ENCODE measurements at regions not wholly inside any gene's neighbourhood (a gene's known extent, or its start where the extent isn't known, plus 50 kb on each side); places are given as distances from the start of the nearest gene placed in this dataset.

DNA sequence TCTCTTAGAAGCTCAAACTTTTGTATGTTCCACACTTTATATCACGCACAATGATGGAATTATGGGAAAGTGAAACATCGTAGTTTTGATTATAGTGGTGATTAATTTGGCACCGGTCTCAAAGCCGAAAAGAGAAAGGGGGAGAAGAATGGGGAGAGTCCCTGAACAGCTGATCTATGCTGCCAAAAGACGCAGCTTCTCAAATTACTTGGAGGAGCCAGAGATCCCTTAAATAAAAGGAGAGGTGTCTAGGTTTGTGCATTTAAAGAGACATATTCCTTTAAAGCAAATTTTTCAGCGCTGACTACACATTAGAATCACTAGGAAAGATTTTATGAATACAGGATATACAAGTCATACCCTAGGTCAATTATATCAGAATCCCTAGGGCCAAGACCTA is 599.6 kb upstream of the ADAMTS5 start:
- WGBS (ENCODE audit: insufficient coverage): 100% methylated on average over 1 of the region's 6 CpGs
- Histone ChIP-seq H3K4me1 (ENCODE audit: control insufficient read depth in 1 of 2, insufficient read depth in 2 of 2, low read length in 2 of 2) (no peaks in the 10 kb centered on the region), H3K4me3 (replicated peaks in 1 of 3; ENCODE audit: low read depth in 2 of 3, low read length in 3 of 3) (no peak overlapping the region), H3K9ac (ENCODE audit: insufficient read depth, low read length, poor library complexity, severe bottlenecking) (no peak overlapping the region), H3K27me3 (ENCODE audit: control insufficient read depth in 2 of 2, insufficient read depth in 2 of 2, low read length in 2 of 2) (no peaks in the 10 kb centered on the region), H3K36me3 (replicated peaks in 1 of 2; ENCODE audit: control insufficient read depth in 1 of 2, insufficient read depth in 2 of 2, low read length in 2 of 2) (no peaks in the 10 kb centered on the region), H3K9me3 (replicated peaks in 1 of 2; ENCODE audit: control insufficient read depth in 1 of 2, insufficient read depth in 1 of 2, low read length in 2 of 2) (no peaks in the 10 kb centered on the region), H3K27ac (ENCODE audit: low read depth in 1 of 2, low read length in 2 of 2) (no peak overlapping the region), H4K20me1 (ENCODE audit: insufficient read depth, low read length) (no peaks in the 10 kb centered on the region), H3K4me2 (replicated peaks; ENCODE audit: extremely low read depth, low read length, poor library complexity, severe bottlenecking) (no peak overlapping the region), H2AFZ (ENCODE audit: insufficient read depth, low read depth, low read length, poor library complexity, severe bottlenecking) (no peak overlapping the region), H3K79me2 (ENCODE audit: insufficient read depth, low read length) (no peaks in the 10 kb centered on the region)
- peaks cover 0 to 3% (median 0%) of the 10 kb centered on the region in 3 donors for H3K27me3 Mint-ChIP-seq (ENCODE audit: low read depth in 3 of 3)
- TF ChIP-seq, protein P1, sequence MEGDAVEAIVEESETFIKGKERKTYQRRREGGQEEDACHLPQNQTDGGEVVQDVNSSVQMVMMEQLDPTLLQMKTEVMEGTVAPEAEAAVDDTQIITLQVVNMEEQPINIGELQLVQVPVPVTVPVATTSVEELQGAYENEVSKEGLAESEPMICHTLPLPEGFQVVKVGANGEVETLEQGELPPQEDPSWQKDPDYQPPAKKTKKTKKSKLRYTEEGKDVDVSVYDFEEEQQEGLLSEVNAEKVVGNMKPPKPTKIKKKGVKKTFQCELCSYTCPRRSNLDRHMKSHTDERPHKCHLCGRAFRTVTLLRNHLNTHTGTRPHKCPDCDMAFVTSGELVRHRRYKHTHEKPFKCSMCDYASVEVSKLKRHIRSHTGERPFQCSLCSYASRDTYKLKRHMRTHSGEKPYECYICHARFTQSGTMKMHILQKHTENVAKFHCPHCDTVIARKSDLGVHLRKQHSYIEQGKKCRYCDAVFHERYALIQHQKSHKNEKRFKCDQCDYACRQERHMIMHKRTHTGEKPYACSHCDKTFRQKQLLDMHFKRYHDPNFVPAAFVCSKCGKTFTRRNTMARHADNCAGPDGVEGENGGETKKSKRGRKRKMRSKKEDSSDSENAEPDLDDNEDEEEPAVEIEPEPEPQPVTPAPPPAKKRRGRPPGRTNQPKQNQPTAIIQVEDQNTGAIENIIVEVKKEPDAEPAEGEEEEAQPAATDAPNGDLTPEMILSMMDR (IDR thresholded peaks at IDR 0.05): no peak
- intact Hi-C loops (cut with micrococcal nuclease): no loop called here
- H3K4me1 Mint-ChIP-seq: no peaks in the 10 kb centered on the region
- H3K36me3 Mint-ChIP-seq: no peaks in the 10 kb centered on the region
- peaks cover 0 to 3% (median 0%) of the 10 kb centered on the region in 7 donors for H3K9me3 Mint-ChIP-seq
- no peak for DNase-seq
- no peak overlapping the region for H3K27ac Mint-ChIP-seq
- H3K4me3 Mint-ChIP-seq: no peak overlapping the region

DNA sequence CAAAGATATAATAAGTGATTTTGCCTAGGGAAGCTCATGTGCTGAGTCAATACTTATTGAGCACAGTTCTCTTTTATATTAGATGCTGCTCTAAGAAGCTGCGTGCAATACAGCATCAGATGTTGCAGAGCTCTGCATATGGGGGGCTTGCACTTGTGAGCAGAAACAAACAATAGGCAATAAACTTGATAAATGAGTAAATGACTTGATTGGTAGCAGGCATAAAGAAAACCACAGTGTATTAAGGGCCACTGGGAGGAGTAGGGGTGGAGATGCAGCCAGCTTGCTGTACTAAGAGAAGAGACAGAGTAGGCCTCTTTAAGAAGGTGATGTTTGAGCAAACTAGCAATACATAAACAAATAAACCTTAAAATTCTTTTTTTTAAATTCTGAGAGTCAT is 598.5 kb upstream of the ADAMTS5 start:
- Mint-ChIP-seq H3K4me1 (no peaks in the 10 kb centered on the region), H3K36me3 (no peaks in the 10 kb centered on the region), H3K9me3 (peaks cover 0 to 5% (median 0%) of the 10 kb centered on the region in 7 donors), H3K27me3 (ENCODE audit: low read depth in 3 of 3) (peaks cover 0 to 3% (median 2%) of the 10 kb centered on the region in 3 donors), H3K27ac (no peak overlapping the region), H3K4me3 (no peak overlapping the region)
- 100% methylated on average over 1 of the region's 1 CpG for WGBS (ENCODE audit: insufficient coverage)
- H3K27ac ChIP-seq (ENCODE audit: low read depth in 1 of 2, low read length in 2 of 2): no peak overlapping the region
- no peak overlapping the region for H3K4me3 ChIP-seq (replicated peaks in 1 of 3; ENCODE audit: low read depth in 2 of 3, low read length in 3 of 3)
- DNase-seq: no peak
- no peak overlapping the region for H3K9ac ChIP-seq (ENCODE audit: insufficient read depth, low read length, poor library complexity, severe bottlenecking)
- no peak overlapping the region for H3K4me2 ChIP-seq (replicated peaks; ENCODE audit: extremely low read depth, low read length, poor library complexity, severe bottlenecking)
- H3K4me1 ChIP-seq (ENCODE audit: control insufficient read depth in 1 of 2, insufficient read depth in 2 of 2, low read length in 2 of 2): no peaks in the 10 kb centered on the region
- intact Hi-C loops (cut with micrococcal nuclease): no loop called here
- H3K36me3 ChIP-seq (replicated peaks in 1 of 2; ENCODE audit: control insufficient read depth in 1 of 2, insufficient read depth in 2 of 2, low read length in 2 of 2): no peaks in the 10 kb centered on the region
- no peaks in the 10 kb centered on the region for H4K20me1 ChIP-seq (ENCODE audit: insufficient read depth, low read length)
- no peaks in the 10 kb centered on the region for H3K27me3 ChIP-seq (ENCODE audit: control insufficient read depth in 2 of 2, insufficient read depth in 2 of 2, low read length in 2 of 2)
- TF ChIP-seq, protein P1 (IDR thresholded peaks at IDR 0.05): no peak
- H3K9me3 ChIP-seq (replicated peaks in 1 of 2; ENCODE audit: control insufficient read depth in 1 of 2, insufficient read depth in 1 of 2, low read length in 2 of 2): no peaks in the 10 kb centered on the region
- H2AFZ ChIP-seq (ENCODE audit: insufficient read depth, low read depth, low read length, poor library complexity, severe bottlenecking): no peak overlapping the region
- H3K79me2 ChIP-seq (ENCODE audit: insufficient read depth, low read length): no peaks in the 10 kb centered on the region
